Gastrocnemius medialis (tissue), 4 donors: ENCODE measurements at regions not wholly inside any gene's neighbourhood (a gene's known extent, or its start where the extent isn't known, plus 50 kb on each side); places are given as distances from the start of the nearest gene placed in this dataset.
A peak's percentile ranks its signal among the peaks of the same experiment; 100 is the strongest.

Experiments
- ATAC-seq, 2 donors: fragments of 150-250 bp; one replicate each; pipeline ENCODE4 v1.9.1; 2016
- DNase-seq, 2 donors: peaks; one replicate each; pipeline ENCODE4 v3.0.0-alpha.2; 2019
- H3K27ac ChIP-seq, 4 donors: fragments of 200-600 bp; sonication (generic); 1 replicate in 1 of 4; 2 replicates in 3 of 4; pipeline ENCODE4 v1.5.1; 2016 to 2018; ENCODE audit warnings: mild to moderate bottlenecking in 2 of 4, moderate library complexity in 1 of 4
- H3K27me3 ChIP-seq, 3 donors: fragments of 200-600 bp; sonication (generic) in 2 of 3; 1 replicate in 1 of 3; 2 replicates in 2 of 3; pipeline versions ENCODE4 v1.5.1 to v1.6.0; 2016 to 2019; ENCODE audit warnings: mild to moderate bottlenecking in 1 of 3, moderate library complexity in 1 of 3
- H3K36me3 ChIP-seq, 2 donors: fragments of 200-600 bp; sonication (generic) in 1 of 2; one replicate each; pipeline ENCODE4 v1.5.1; 2017 to 2018
- H3K4me1 ChIP-seq, 2 donors: fragments of 200-600 bp; sonication (generic) in 1 of 2; one replicate each; pipeline ENCODE4 v1.5.1; 2016 to 2017; ENCODE audit warnings: mild to moderate bottlenecking in 2 of 2
- H3K4me3 ChIP-seq, 4 donors: fragments of 200-600 bp; sonication (generic) in 3 of 4; 1 replicate in 1 of 4; 2 replicates in 3 of 4; pipeline ENCODE4 v1.5.1; 2016 to 2019; ENCODE audit warnings: mild to moderate bottlenecking in 2 of 4
- H3K9me3 ChIP-seq, 3 donors: fragments of 200-600 bp; sonication (generic) in 2 of 3; 1 replicate in 1 of 3; 2 replicates in 2 of 3; pipeline ENCODE4 v1.5.1; 2016 to 2019
- POLR2A ChIP-seq, 2 donors: fragments of 450-650 bp; IDR thresholded peaks; one replicate each; pipeline ENCODE4 v1.6.1; 2017; ENCODE audit warnings: antibody characterized with exemption in 2 of 2, mild to moderate bottlenecking in 2 of 2, moderate library complexity in 2 of 2
- in situ Hi-C, 4 donors: fragments of 200-750 bp; cut with MboI; loops; one replicate each; pipeline versions ENCODE4 v1.15.0 to v1.8.0; 2017; ENCODE audit warnings: low sequenced_read_pairs in 4 of 4
- intact Hi-C: fragments of 100-400 bp; cut with DNase I; formaldehyde crosslinking; loops from one replicate; pipeline ENCODE4 v1.15.1; 2023; ENCODE audit warnings: low total_unique reads
- TF ChIP-seq, protein P1 (sequence below), 5 experiments: fragments of 450-650 bp in 3 of 5; fragments of 200-600 bp in 2 of 5; sonication (generic) in 2 of 5; IDR thresholded peaks in 4 of 5; conservative IDR thresholded peaks in 1 of 5; 1 replicate in 4 of 5; 2 replicates in 1 of 5; pipeline ENCODE4 v1.5.1; 2016 to 2019; ENCODE audit warnings: antibody characterized with exemption in 5 of 5, mild to moderate bottlenecking in 3 of 5, moderate library complexity in 3 of 5

DNA sequence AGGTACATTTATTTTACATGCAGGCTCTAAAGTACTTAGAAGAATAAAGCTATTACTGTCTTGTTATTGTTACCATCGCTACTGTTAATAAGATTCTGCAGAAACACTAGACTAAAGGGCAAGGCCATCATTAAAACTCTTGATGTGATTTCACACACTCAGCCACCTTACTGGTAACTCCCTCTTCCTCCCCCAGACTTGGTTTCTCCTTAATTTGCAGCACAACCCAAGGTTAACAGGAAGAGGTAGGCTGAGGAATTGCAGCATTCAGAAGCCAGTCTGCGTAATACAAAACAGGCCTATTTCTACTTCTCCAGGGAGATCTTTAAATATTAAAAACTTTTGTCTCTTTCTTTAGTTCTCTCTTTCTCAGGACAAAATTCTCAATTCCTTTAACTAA lies 210.3 kb downstream of the BTG1 start:
- H3K4me1 ChIP-seq: no peaks in the 10 kb centered on the region
- no peak overlapping the region for H3K4me3 ChIP-seq
- H3K27me3 ChIP-seq: no peaks in the 10 kb centered on the region
- ATAC-seq (no peak), DNase-seq (no peak)
- no peaks in the 10 kb centered on the region for H3K9me3 ChIP-seq
- no peaks in the 10 kb centered on the region for H3K36me3 ChIP-seq
- H3K27ac ChIP-seq: no peak overlapping the region
- TF ChIP-seq POLR2A (IDR thresholded peaks at IDR 0.05): no peak
- intact Hi-C loops (no loop called here), in situ Hi-C loops (no loop called here)

DNA sequence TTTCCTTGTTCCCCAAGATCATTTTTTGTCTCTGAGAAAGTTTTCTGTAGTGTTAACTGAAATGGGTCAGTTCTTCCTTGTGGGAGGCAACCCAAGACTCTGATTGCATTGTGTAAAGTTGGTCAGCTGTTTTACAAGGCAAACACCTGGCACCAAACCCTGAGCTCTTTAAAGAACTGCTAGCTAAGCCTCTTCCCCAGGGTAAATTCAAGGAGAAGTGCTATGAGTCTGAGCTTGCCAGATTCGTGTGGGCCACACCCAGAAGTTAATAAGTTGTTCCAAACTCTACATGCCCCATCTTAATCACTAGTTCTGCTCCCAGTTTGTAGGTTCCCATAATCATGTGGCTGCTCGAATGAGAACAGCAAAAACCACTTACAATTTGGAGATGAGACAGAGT lies 214.5 kb downstream of the BTG1 start:
- Histone ChIP-seq H3K4me1 (no peaks in the 10 kb centered on the region), H3K27me3 (no peaks in the 10 kb centered on the region), H3K36me3 (no peaks in the 10 kb centered on the region), H3K27ac (no peak overlapping the region), H3K4me3 (no peak overlapping the region), H3K9me3 (no peaks in the 10 kb centered on the region)
- DNase-seq (peak in 1 of 2 donors; percentile 27), ATAC-seq (peak; percentile 26 to 62)
- in situ Hi-C loops: no loop called here
- intact Hi-C loops: no loop called here
- TF ChIP-seq, protein P1, sequence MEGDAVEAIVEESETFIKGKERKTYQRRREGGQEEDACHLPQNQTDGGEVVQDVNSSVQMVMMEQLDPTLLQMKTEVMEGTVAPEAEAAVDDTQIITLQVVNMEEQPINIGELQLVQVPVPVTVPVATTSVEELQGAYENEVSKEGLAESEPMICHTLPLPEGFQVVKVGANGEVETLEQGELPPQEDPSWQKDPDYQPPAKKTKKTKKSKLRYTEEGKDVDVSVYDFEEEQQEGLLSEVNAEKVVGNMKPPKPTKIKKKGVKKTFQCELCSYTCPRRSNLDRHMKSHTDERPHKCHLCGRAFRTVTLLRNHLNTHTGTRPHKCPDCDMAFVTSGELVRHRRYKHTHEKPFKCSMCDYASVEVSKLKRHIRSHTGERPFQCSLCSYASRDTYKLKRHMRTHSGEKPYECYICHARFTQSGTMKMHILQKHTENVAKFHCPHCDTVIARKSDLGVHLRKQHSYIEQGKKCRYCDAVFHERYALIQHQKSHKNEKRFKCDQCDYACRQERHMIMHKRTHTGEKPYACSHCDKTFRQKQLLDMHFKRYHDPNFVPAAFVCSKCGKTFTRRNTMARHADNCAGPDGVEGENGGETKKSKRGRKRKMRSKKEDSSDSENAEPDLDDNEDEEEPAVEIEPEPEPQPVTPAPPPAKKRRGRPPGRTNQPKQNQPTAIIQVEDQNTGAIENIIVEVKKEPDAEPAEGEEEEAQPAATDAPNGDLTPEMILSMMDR (IDR thresholded peaks at IDR 0.05 in 4 of 5, conservative IDR thresholded peaks at IDR 0.05 in 1 of 5): no peak
- TF ChIP-seq POLR2A (IDR thresholded peaks at IDR 0.05): no peak

DNA sequence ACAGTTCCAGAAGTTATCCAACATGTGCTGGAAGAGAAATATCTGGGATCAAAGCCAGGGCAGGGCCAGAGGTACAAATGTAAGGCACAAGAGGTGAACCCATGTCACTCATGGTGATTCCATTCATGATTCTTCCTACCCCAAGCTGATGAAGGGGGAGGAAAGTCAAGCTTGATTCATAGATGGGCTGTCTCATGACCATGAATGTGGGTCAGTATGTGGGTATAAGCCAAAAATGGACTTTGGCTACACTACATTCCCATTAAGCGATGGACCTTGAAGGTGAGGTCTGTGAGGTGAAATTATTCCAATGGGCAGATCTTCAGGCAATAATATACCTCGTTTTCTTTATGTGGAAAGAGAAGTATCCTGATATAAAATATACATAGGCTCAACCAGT lies 217.1 kb downstream of the BTG1 start:
- in situ Hi-C loops: no loop called here

DNA sequence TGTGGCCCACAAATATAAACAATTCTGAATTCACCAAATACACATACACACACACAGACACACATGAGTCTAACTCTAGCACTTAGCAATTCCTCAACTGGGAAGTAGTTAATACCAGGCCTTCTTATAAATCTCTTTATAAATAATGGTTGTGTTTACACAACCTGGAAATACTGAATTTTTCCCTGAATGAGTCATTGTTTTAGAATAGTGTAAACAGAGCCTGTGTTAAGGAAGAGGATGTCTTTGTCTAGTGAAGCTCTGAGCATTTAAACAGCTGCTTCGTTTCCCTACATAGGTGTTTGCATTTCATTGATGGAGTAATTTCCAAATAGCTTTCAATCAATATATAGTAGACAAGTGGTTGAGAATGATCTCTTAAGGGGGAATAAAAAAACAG lies 218.8 kb downstream of the BTG1 start:
- Histone ChIP-seq H3K4me1 (no peaks in the 10 kb centered on the region), H3K36me3 (no peaks in the 10 kb centered on the region), H3K27me3 (no peaks in the 10 kb centered on the region), H3K4me3 (no peak overlapping the region), H3K27ac (no peak overlapping the region), H3K9me3 (no peaks in the 10 kb centered on the region)
- ATAC-seq (peak in 1 of 2 donors; percentile 26), DNase-seq (no peak)
- in situ Hi-C loops: no loop called here
- TF ChIP-seq POLR2A (IDR thresholded peaks at IDR 0.05): no peak
- TF ChIP-seq, protein P1 (IDR thresholded peaks at IDR 0.05 in 4 of 5, conservative IDR thresholded peaks at IDR 0.05 in 1 of 5): no peak
- intact Hi-C loops: no loop called here

More for the DNA sequence above, 217.1 kb downstream of the BTG1 start:
- Histone ChIP-seq H3K27ac (no peak overlapping the region), H3K4me3 (no peak overlapping the region), H3K9me3 (no peaks in the 10 kb centered on the region), H3K4me1 (no peaks in the 10 kb centered on the region), H3K27me3 (no peaks in the 10 kb centered on the region), H3K36me3 (no peaks in the 10 kb centered on the region)
- DNase-seq (no peak), ATAC-seq (no peak)
- TF ChIP-seq POLR2A (IDR thresholded peaks at IDR 0.05): no peak
- TF ChIP-seq, protein P1 (IDR thresholded peaks at IDR 0.05 in 4 of 5, conservative IDR thresholded peaks at IDR 0.05 in 1 of 5): no peak
- intact Hi-C loops: no loop called here

DNA sequence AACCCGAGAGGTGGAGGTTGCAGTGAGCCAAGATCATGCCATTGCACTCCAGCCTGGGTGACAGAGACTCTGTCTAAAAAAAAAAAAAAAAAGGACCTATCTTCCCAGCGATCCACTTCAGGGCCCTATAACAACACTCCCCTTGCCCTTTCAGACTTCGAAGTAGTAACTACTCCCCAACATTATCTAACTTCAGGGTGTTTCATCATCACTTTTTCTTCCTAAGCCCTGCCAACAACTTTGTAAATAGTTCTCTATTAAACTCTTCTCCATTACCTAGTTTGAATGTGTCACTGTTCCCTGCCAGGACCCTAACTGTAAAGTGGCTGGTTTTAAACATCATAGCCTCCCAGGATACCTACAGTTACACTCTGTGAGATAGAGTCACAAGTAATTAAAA lies 220.8 kb downstream of the BTG1 start:
- H3K4me1 ChIP-seq: no peaks in the 10 kb centered on the region
- no peaks in the 10 kb centered on the region for H3K27me3 ChIP-seq
- DNase-seq (no peak), ATAC-seq (no peak)
- no peaks in the 10 kb centered on the region for H3K36me3 ChIP-seq
- no peak overlapping the region for H3K27ac ChIP-seq
- intact Hi-C loops: no loop called here
- in situ Hi-C loops: no loop called here
- no peak overlapping the region for H3K4me3 ChIP-seq
- TF ChIP-seq POLR2A (IDR thresholded peaks at IDR 0.05): no peak
- H3K9me3 ChIP-seq: no peaks in the 10 kb centered on the region

DNA sequence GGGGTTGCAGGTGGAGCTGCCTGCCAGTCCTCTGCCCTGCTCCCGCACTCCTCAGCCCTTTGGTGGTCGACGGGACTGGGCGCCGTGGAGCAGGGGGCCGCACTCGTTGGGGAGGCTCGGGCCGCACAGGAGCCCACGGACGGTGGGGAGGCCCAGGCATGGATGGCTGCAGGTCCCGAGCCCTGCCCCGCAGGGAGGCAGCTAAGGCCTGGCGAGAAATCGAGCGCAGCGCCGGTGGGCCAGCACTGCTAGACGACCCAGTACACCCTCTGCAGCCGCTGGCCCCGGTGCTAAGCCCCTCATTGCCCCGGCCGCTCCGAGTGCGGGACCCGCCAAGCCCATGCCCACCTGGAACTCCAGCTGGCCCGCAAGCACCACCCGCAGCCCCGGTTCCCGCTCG lies 221.8 kb downstream of the BTG1 start:
- Histone ChIP-seq H3K4me1 (no peaks in the 10 kb centered on the region), H3K36me3 (no peaks in the 10 kb centered on the region), H3K9me3 (no peaks in the 10 kb centered on the region), H3K27me3 (no peaks in the 10 kb centered on the region), H3K27ac (no peak overlapping the region), H3K4me3 (no peak overlapping the region)
- TF ChIP-seq, protein P1 (IDR thresholded peaks at IDR 0.05 in 4 of 5, conservative IDR thresholded peaks at IDR 0.05 in 1 of 5): no peak
- no peak for TF ChIP-seq POLR2A (IDR thresholded peaks at IDR 0.05)
- intact Hi-C loops (no loop called here), in situ Hi-C loops (no loop called here)
- no peak for DNase-seq
- no peak for ATAC-seq
